K562 (cell line): ENCODE measurements at regions not wholly inside any gene's neighbourhood (a gene's known extent, or its start where the extent isn't known, plus 50 kb on each side); places are given as distances from the start of the nearest gene placed in this dataset.

Experiments used
- ATAC-seq: fragments of 200-7000 bp; cut with Tn5 transposase; 3 replicates; pipeline ENCODE4 v1.9.1; 2020; ENCODE audit warnings: moderate library complexity
- BruUV-seq: library from RNA; stranded (reverse); fragments of 400-500 nt; replicated peaks from 2 replicates; lab custom pipeline; 2021; lab: Mats Ljungman, UMichigan
- CTCF ChIA-PET: fragments of 300-600 bp; formaldehyde crosslinking; extraction: SDS; loops from one replicate; lab custom pipeline; 2021; ENCODE audit warnings: low intra/inter-chr PET ratio; lab: Yijun Ruan, JAX
- POLR2A ChIA-PET: fragments of 300-600, 350-650 bp; sonication (Branson Sonifier 250); formaldehyde crosslinking; extraction: SDS; loops from one replicate; lab custom pipeline; 2021; ENCODE audit warnings: antibody characterized with exemption, inconsistent platforms; lab: Yijun Ruan, JAX
- DNase-seq, 4 experiments: peaks; one replicate each; pipeline versions ENCODE4 v3.0.0 to v3.0.0-alpha.2; 2011 to 2018; ENCODE audit warnings: low spot score in 3 of 4, mixed read lengths in 3 of 4; ENCODE audit errors: extremely low read depth in 1 of 4
- FAIRE-seq: peaks from 2 replicates; lab custom pipeline; 2011; peaks lifted over from hg19 to GRCh38; lab: Jason Lieb, UNC
- H2AFZ ChIP-seq: 2 replicates; pipeline ENCODE4 v1.6.0; 2011; ENCODE audit warnings: low read depth, low read length, control low read depth, inconsistent platforms
- H3K27ac ChIP-seq: fragments of 200-600 bp; 3 replicates; pipeline ENCODE4 v1.8.0; 2011; ENCODE audit warnings: low read depth, mild to moderate bottlenecking, control low read depth, inconsistent platforms, low read length, moderate library complexity, mixed read lengths; ENCODE audit errors: extremely low read depth
- H3K27me3 ChIP-seq, 2 experiments: fragments of 300-600 bp in 1 of 2; 2 replicates in 1 of 2; 3 replicates in 1 of 2; pipeline versions ENCODE4 v1.6.0 to v1.8.0; 2011; ENCODE audit warnings: inconsistent platforms in 2 of 2, low read length in 2 of 2, mild to moderate bottlenecking in 1 of 2, mixed read lengths in 1 of 2, moderate library complexity in 1 of 2; ENCODE audit not compliant: control insufficient read depth in 2 of 2, insufficient read depth in 2 of 2
- H3K36me3 ChIP-seq: fragments of 300-600 bp; 3 replicates; pipeline ENCODE4 v1.8.0; 2011; ENCODE audit warnings: mild to moderate bottlenecking, low read length, inconsistent platforms; ENCODE audit not compliant: control insufficient read depth, insufficient read depth
- H3K4me1 ChIP-seq, 2 experiments: fragments of 200-600 bp in 1 of 2; replicated peaks in 1 of 2; 2 replicates in 1 of 2; 3 replicates in 1 of 2; pipeline versions ENCODE4 v1.5.1 to v1.8.0; 2011; ENCODE audit warnings: inconsistent platforms in 2 of 2, low read length in 2 of 2, mild to moderate bottlenecking in 1 of 2, mixed read lengths in 1 of 2, moderate library complexity in 1 of 2; ENCODE audit not compliant: control insufficient read depth in 2 of 2, insufficient read depth in 2 of 2
- H3K4me2 ChIP-seq: 2 replicates; pipeline ENCODE4 v1.6.1; 2011; ENCODE audit warnings: low read length, control low read depth, inconsistent platforms, mixed read lengths; ENCODE audit not compliant: insufficient read depth
- H3K4me3 ChIP-seq: fragments of 200-600 bp; sonication (generic), shearing (Covaris generic); 2 replicates; pipeline ENCODE4 v1.5.1; 2016; ENCODE audit warnings: control low read depth, inconsistent platforms
- H3K79me2 ChIP-seq: fragments of 200-600 bp; 3 replicates; pipeline ENCODE4 v1.8.0; 2011; ENCODE audit warnings: low read length, inconsistent platforms; ENCODE audit not compliant: control insufficient read depth, insufficient read depth
- H3K9ac ChIP-seq, 2 experiments: 2 replicates each; pipeline versions ENCODE4 v1.6.0 to v1.6.1; 2011; ENCODE audit warnings: low read depth in 2 of 2, low read length in 2 of 2, control low read depth in 1 of 2, inconsistent platforms in 1 of 2, mild to moderate bottlenecking in 1 of 2, mixed read lengths in 1 of 2; ENCODE audit not compliant: insufficient read depth in 1 of 2
- H3K9me1 ChIP-seq: one replicate; pipeline ENCODE4 v1.6.0; 2011; ENCODE audit warnings: inconsistent platforms, mild to moderate bottlenecking, low read length, moderate library complexity; ENCODE audit not compliant: control insufficient read depth, insufficient read depth
- H3K9me3 ChIP-seq: replicated peaks from 2 replicates; pipeline ENCODE4 v1.5.1; 2011; ENCODE audit warnings: low read depth, low read length, inconsistent platforms; ENCODE audit not compliant: control insufficient read depth, insufficient read depth
- H4K20me1 ChIP-seq: replicated peaks from 2 replicates; pipeline ENCODE4 v1.6.1; 2011; ENCODE audit warnings: low read length, inconsistent platforms, mixed read lengths; ENCODE audit not compliant: control insufficient read depth, insufficient read depth
- ARNT ChIP-seq, 2 experiments: fragments of 450-650 bp; IDR thresholded peaks; 2 replicates each; pipeline ENCODE4 v1.6.1; 2016; ENCODE audit warnings: mild to moderate bottlenecking in 1 of 2
- EP300 ChIP-seq: IDR thresholded peaks from 2 replicates; pipeline ENCODE4 v1.6.1; 2012; ENCODE audit warnings: low read length, improper control_type of control experiment
- FOXA3 ChIP-seq, 2 experiments: fragments of 450-650 bp in 1 of 2; sonication (generic) in 1 of 2; formaldehyde crosslinking; IDR thresholded peaks in 1 of 2; conservative IDR thresholded peaks in 1 of 2; 2 replicates each; pipeline versions ENCODE4 v1.4.0 to v1.8.0; 2020 to 2022; ENCODE audit warnings: mild to moderate bottlenecking in 2 of 2, missing genetic modification reagents in 1 of 2
- FOXK1 ChIP-seq: sonication (generic); formaldehyde crosslinking; IDR thresholded peaks from 2 replicates; pipeline ENCODE4 v1.8.0; 2022; ENCODE audit warnings: missing genetic modification reagents, mild to moderate bottlenecking, borderline replicate concordance
- GTF2F1 ChIP-seq: IDR thresholded peaks from 2 replicates; pipeline ENCODE4 v1.6.1; 2011; ENCODE audit warnings: low read depth, low read length, improper control_type of control experiment
- JUNB ChIP-seq: fragments of 450-650 bp; formaldehyde crosslinking; conservative IDR thresholded peaks from 2 replicates; pipeline ENCODE4 v1.4.0; 2020; ENCODE audit warnings: mild to moderate bottlenecking
- L3MBTL2 ChIP-seq: fragments of 450-650 bp; IDR thresholded peaks from 2 replicates; pipeline ENCODE4 v1.6.1; 2016; ENCODE audit warnings: mild to moderate bottlenecking, moderate library complexity
- MAFG ChIP-seq: fragments of 450-650 bp; conservative IDR thresholded peaks from 2 replicates; pipeline ENCODE4 v1.6.1; 2016; ENCODE audit warnings: missing genetic modification characterization, missing compliant biosample characterization
- PRMT5 ChIP-seq: sonication (generic); formaldehyde crosslinking; IDR thresholded peaks from 2 replicates; pipeline ENCODE4 v1.5.0; 2020; ENCODE audit warnings: missing genetic modification reagents
- SP1 ChIP-seq: sonication (generic); formaldehyde crosslinking; IDR thresholded peaks from 2 replicates; pipeline ENCODE4 v1.8.1; 2022; ENCODE audit warnings: mild to moderate bottlenecking, missing genetic modification reagents
- TAF15 ChIP-seq: fragments of 200-400 bp; formaldehyde crosslinking; IDR thresholded peaks from 2 replicates; pipeline ENCODE4 v1.6.1; 2017; ENCODE audit warnings: mild to moderate bottlenecking, low read depth, low read length, moderate library complexity
- ZHX1 ChIP-seq: fragments of 150-350 bp; conservative IDR thresholded peaks from 2 replicates; pipeline ENCODE4 v1.6.1; 2014; ENCODE audit warnings: low read length
- ZKSCAN8 ChIP-seq: fragments of 200-800 bp; sonication (Bioruptor generic); IDR thresholded peaks from 2 replicates; pipeline ENCODE4 v1.6.1; 2016; ENCODE audit warnings: missing genetic modification characterization, missing compliant biosample characterization
- ZNF263 ChIP-seq: sonication (generic); formaldehyde crosslinking; IDR thresholded peaks from 2 replicates; pipeline ENCODE4 v1.8.0; 2022; ENCODE audit warnings: mild to moderate bottlenecking, missing genetic modification reagents, borderline replicate concordance
- ZNF354B ChIP-seq: fragments of 250-450 bp; sonication (Bioruptor Pico); IDR thresholded peaks from 2 replicates; pipeline ENCODE4 v1.4.0; 2020
- WGBS: fragments of 100-300 bp; shearing (Covaris generic); methylation state at CpG from one replicate; pipeline ENCODE4 v1.1.6; 2016; ENCODE audit warnings: low coverage, mixed read lengths; ENCODE audit not compliant: insufficient coverage; ENCODE audit errors: missing lambda C conversion rate; 5-methylcytosine and 5-hydroxymethylcytosine counted together
- in situ Hi-C: fragments of 300-500 bp; cut with MboI; formaldehyde crosslinking; loops from 4 replicates; pipeline ENCODE4 v1.15.0; 2018; ENCODE audit warnings: inconsistent platforms, mixed read lengths
- intact Hi-C: fragments of 100-400 bp; cut with micrococcal nuclease; formaldehyde crosslinking; loops from 2 replicates; pipeline ENCODE4 v1.14.2; 2022
- TF ChIP-seq, protein P1 (sequence below): IDR thresholded peaks from 3 replicates; pipeline ENCODE4 v1.6.1; 2011; ENCODE audit warnings: borderline replicate concordance, mild to moderate bottlenecking; ENCODE audit not compliant: insufficient read length, insufficient read depth
- TF ChIP-seq, protein P2 (sequence below): fragments of 250-450 bp; sonication (Bioruptor Pico); IDR thresholded peaks from 2 replicates; pipeline ENCODE4 v1.4.0; 2020; ENCODE audit warnings: mild to moderate bottlenecking, moderate library complexity, borderline replicate concordance

- Histone ChIP-seq H3K4me1 (peaks cover 12 to 17% of the 10 kb centered on the region in 2 experiments; a peak in 4 of 5 replicates), H3K9me1 (peaks cover 3% of the 10 kb centered on the region), H3K36me3 (no peaks in the 10 kb centered on the region), H3K9me3 (peaks cover 3% of the 10 kb centered on the region; the same call in 1 of the 2 replicates), H2AFZ (no peak overlapping the region), H3K4me3 (no peak overlapping the region), H3K79me2 (no peaks in the 10 kb centered on the region), H3K9ac (no peak overlapping the region), H3K4me2 (no peak overlapping the region), H4K20me1 (no peaks in the 10 kb centered on the region), H3K27me3 (no peaks in the 10 kb centered on the region), H3K27ac (no peak overlapping the region)
- intact Hi-C loops, result no loop called here
- in situ Hi-C loops, result no loop called here
- ChIA-PET CTCF (no interaction called here), POLR2A (interaction anchor here (4.9 kb wide), 1 partner anchor 11 kb away, joined by 35 read pairs; no protein-coding TSS in a partner anchor)
- ATAC-seq, result no peak
- no peak for FAIRE-seq
- TF ChIP-seq TAF15 (no peak), ZNF263 (no peak), JUNB (CRISPR knock-in tag) (no peak), PRMT5 (CRISPR knock-in tag) (no peak), GTF2F1 (no peak), ZHX1 (no peak), ZNF354B (CRISPR knock-in tag) (no peak), ARNT (IDR thresholded peaks at IDR 0.05) (no peak), FOXA3 (CRISPR knock-in tag; conservative IDR thresholded peaks at IDR 0.05 in 1 of 2, IDR thresholded peaks at IDR 0.05 in 1 of 2) (no peak), L3MBTL2 (no peak), MAFG (tag) (no peak), FOXK1 (CRISPR knock-in tag) (no peak), ZKSCAN8 (CRISPR knock-in tag) (no peak), SP1 (CRISPR knock-in tag) (no peak), EP300 (no peak)
- TF ChIP-seq, protein P1, sequence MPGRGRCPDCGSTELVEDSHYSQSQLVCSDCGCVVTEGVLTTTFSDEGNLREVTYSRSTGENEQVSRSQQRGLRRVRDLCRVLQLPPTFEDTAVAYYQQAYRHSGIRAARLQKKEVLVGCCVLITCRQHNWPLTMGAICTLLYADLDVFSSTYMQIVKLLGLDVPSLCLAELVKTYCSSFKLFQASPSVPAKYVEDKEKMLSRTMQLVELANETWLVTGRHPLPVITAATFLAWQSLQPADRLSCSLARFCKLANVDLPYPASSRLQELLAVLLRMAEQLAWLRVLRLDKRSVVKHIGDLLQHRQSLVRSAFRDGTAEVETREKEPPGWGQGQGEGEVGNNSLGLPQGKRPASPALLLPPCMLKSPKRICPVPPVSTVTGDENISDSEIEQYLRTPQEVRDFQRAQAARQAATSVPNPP, result no peak
- TF ChIP-seq, protein P2, sequence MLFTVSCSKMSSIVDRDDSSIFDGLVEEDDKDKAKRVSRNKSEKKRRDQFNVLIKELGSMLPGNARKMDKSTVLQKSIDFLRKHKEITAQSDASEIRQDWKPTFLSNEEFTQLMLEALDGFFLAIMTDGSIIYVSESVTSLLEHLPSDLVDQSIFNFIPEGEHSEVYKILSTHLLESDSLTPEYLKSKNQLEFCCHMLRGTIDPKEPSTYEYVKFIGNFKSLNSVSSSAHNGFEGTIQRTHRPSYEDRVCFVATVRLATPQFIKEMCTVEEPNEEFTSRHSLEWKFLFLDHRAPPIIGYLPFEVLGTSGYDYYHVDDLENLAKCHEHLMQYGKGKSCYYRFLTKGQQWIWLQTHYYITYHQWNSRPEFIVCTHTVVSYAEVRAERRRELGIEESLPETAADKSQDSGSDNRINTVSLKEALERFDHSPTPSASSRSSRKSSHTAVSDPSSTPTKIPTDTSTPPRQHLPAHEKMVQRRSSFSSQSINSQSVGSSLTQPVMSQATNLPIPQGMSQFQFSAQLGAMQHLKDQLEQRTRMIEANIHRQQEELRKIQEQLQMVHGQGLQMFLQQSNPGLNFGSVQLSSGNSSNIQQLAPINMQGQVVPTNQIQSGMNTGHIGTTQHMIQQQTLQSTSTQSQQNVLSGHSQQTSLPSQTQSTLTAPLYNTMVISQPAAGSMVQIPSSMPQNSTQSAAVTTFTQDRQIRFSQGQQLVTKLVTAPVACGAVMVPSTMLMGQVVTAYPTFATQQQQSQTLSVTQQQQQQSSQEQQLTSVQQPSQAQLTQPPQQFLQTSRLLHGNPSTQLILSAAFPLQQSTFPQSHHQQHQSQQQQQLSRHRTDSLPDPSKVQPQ, result no peak
- 94% methylated on average over 5 of the region's 5 CpGs for WGBS
- BruUV-seq, result no TSS peak
- no peak for DNase-seq
Measured at GRCh38 chr6:15102241-15102640, 143.6 kb upstream of the JARID2 start.
